IMR-90 (cell line): ENCODE measurements at regions not wholly inside any gene's neighbourhood (a gene's known extent, or its start where the extent isn't known, plus 50 kb on each side); places are given as distances from the start of the nearest gene placed in this dataset.

Experiments
- ATAC-seq: fragments of 200-7000 bp; cut with Tn5 transposase; 2 replicates; pipeline ENCODE4 v1.9.1; 2020; ENCODE audit warnings: low read depth, mild to moderate bottlenecking, moderate library complexity
- BruUV-seq: library from RNA; stranded (reverse); fragments of 400-500 nt; replicated peaks from 2 replicates; lab custom pipeline; 2021; lab: Mats Ljungman, UMichigan
- CTCF ChIA-PET: fragments of 300-600 bp; formaldehyde crosslinking; extraction: SDS; loops from one replicate; lab custom pipeline; 2021; ENCODE audit warnings: antibody characterized with exemption; lab: Yijun Ruan, JAX
- POLR2A ChIA-PET: fragments of 300-600 bp; sonication (Branson Sonifier 250); formaldehyde crosslinking; loops from one replicate; lab custom pipeline; 2022; ENCODE audit warnings: antibody characterized with exemption; ENCODE audit not compliant: unreplicated experiment; lab: Charles Lee
- DNase-seq: peaks from one replicate; pipeline ENCODE4 v3.0.0; 2013
- H2AFZ ChIP-seq: replicated peaks from 2 replicates; pipeline ENCODE3; 2013; ENCODE audit warnings: low read length, mild to moderate bottlenecking; ENCODE audit not compliant: poor library complexity
- H2AK5ac ChIP-seq: 2 replicates; pipeline ENCODE4 v1.6.1; 2013; ENCODE audit warnings: low read depth, low read length, inconsistent platforms
- H2AK9ac ChIP-seq: replicated peaks from 2 replicates; pipeline ENCODE3; 2013; ENCODE audit warnings: mild to moderate bottlenecking, low read depth, low read length, moderate library complexity; ENCODE audit not compliant: poor library complexity
- H2BK120ac ChIP-seq: 2 replicates; pipeline ENCODE4 v1.6.1; 2013; ENCODE audit warnings: low read depth, low read length, inconsistent platforms
- H2BK15ac ChIP-seq: 3 replicates; pipeline ENCODE4 v1.6.1; 2013; ENCODE audit warnings: low read depth, low read length, inconsistent platforms
- H2BK20ac ChIP-seq: 2 replicates; pipeline ENCODE4 v1.6.1; 2013; ENCODE audit warnings: low read depth, mild to moderate bottlenecking, inconsistent platforms, low read length, moderate library complexity
- H2BK5ac ChIP-seq: 2 replicates; pipeline ENCODE4 v1.6.1; 2013; ENCODE audit warnings: mild to moderate bottlenecking, low read depth, low read length, inconsistent platforms; ENCODE audit not compliant: poor library complexity, severe bottlenecking
- H3K14ac ChIP-seq: replicated peaks from 2 replicates; pipeline ENCODE4 v1.6.1; 2013; ENCODE audit warnings: low read depth, low read length, inconsistent platforms
- H3K18ac ChIP-seq: 2 replicates; pipeline ENCODE4 v1.6.1; 2013; ENCODE audit warnings: low read depth, low read length, control low read depth
- H3K23ac ChIP-seq: 2 replicates; pipeline ENCODE4 v1.6.1; 2013; ENCODE audit warnings: low read depth, low read length, inconsistent platforms
- H3K27ac ChIP-seq: 2 replicates; pipeline ENCODE4 v1.5.1; 2013; ENCODE audit warnings: mild to moderate bottlenecking, control low read depth, low read length; ENCODE audit not compliant: insufficient read depth
- H3K27me3 ChIP-seq: 2 replicates; pipeline ENCODE4 v1.6.1; 2013; ENCODE audit warnings: low read length; ENCODE audit not compliant: control insufficient read depth, insufficient read depth
- H3K36me3 ChIP-seq: 2 replicates; pipeline ENCODE4 v1.6.1; 2013; ENCODE audit warnings: low read length, mixed read lengths; ENCODE audit not compliant: control insufficient read depth, insufficient read depth
- H3K4ac ChIP-seq: 2 replicates; pipeline ENCODE4 v1.6.1; 2013; ENCODE audit warnings: low read depth, low read length, inconsistent platforms
- H3K4me1 ChIP-seq: 2 replicates; pipeline ENCODE4 v1.6.1; 2013; ENCODE audit warnings: low read length, mixed read lengths; ENCODE audit not compliant: control insufficient read depth, insufficient read depth
- H3K4me2 ChIP-seq: 2 replicates; pipeline ENCODE4 v1.6.1; 2013; ENCODE audit warnings: low read depth, mild to moderate bottlenecking, control low read depth, low read length, moderate library complexity
- H3K4me3 ChIP-seq: 2 replicates; pipeline ENCODE4 v1.5.1; 2013; ENCODE audit warnings: low read depth, mild to moderate bottlenecking, control low read depth, low read length, moderate library complexity; ENCODE audit not compliant: insufficient read depth
- H3K56ac ChIP-seq: 2 replicates; pipeline ENCODE4 v1.6.1; 2013; ENCODE audit warnings: low read length, inconsistent platforms; ENCODE audit not compliant: insufficient read depth; ENCODE audit errors: extremely low read depth
- H3K79me1 ChIP-seq, 2 experiments: 2 replicates each; pipeline ENCODE4 v1.6.1; 2013; ENCODE audit warnings: low read length in 2 of 2, inconsistent platforms in 1 of 2, low read depth in 1 of 2
- H3K9ac ChIP-seq: 2 replicates; pipeline ENCODE4 v1.6.1; 2013; ENCODE audit warnings: low read depth, low read length, control low read depth
- H3K9me1 ChIP-seq: 2 replicates; pipeline ENCODE4 v1.6.1; 2013; ENCODE audit warnings: low read length, inconsistent platforms; ENCODE audit not compliant: insufficient read depth
- H3K9me3 ChIP-seq: 2 replicates; pipeline ENCODE4 v1.6.1; 2013; ENCODE audit warnings: low read length; ENCODE audit not compliant: control insufficient read depth, insufficient read depth
- H4K20me1 ChIP-seq: 2 replicates; pipeline ENCODE4 v1.6.1; 2013; ENCODE audit warnings: low read length, inconsistent platforms; ENCODE audit not compliant: insufficient read depth
- H4K5ac ChIP-seq: 2 replicates; pipeline ENCODE4 v1.6.1; 2013; ENCODE audit warnings: mild to moderate bottlenecking, low read depth, low read length, control low read depth
- H4K8ac ChIP-seq, 2 experiments: 2 replicates each; pipeline ENCODE4 v1.6.1; 2013; ENCODE audit warnings: low read depth in 2 of 2, low read length in 2 of 2, control low read depth in 1 of 2, inconsistent platforms in 1 of 2
- H4K91ac ChIP-seq: 2 replicates; pipeline ENCODE4 v1.6.1; 2013; ENCODE audit warnings: low read depth, low read length, inconsistent platforms; ENCODE audit not compliant: insufficient read depth
- BHLHE40 ChIP-seq: fragments of 150-350 bp; IDR thresholded peaks from 2 replicates; pipeline ENCODE4 v1.6.1; 2016; ENCODE audit warnings: mild to moderate bottlenecking, low read depth, low read length
- CEBPB ChIP-seq: IDR thresholded peaks from 2 replicates; pipeline ENCODE4 v1.6.1; 2012; ENCODE audit warnings: low read depth, low read length, improper control_type of control experiment
- CHD1 ChIP-seq: IDR thresholded peaks from 2 replicates; pipeline ENCODE4 v1.6.1; 2012; ENCODE audit warnings: low read depth, low read length, improper control_type of control experiment
- ELK1 ChIP-seq: fragments of 150-350 bp; IDR thresholded peaks from 2 replicates; pipeline ENCODE4 v1.6.1; 2016; ENCODE audit warnings: low read depth, mild to moderate bottlenecking, low read length, moderate library complexity, borderline replicate concordance
- FOS ChIP-seq: fragments of 150-350 bp; IDR thresholded peaks from 2 replicates; pipeline ENCODE4 v1.6.1; 2016; ENCODE audit warnings: low read depth, low read length
- MAFK ChIP-seq: IDR thresholded peaks from 2 replicates; pipeline ENCODE4 v1.6.1; 2012; ENCODE audit warnings: low read depth, low read length, improper control_type of control experiment
- MAZ ChIP-seq: IDR thresholded peaks from 2 replicates; pipeline ENCODE4 v1.6.1; 2012; ENCODE audit warnings: low read depth, mild to moderate bottlenecking, low read length, improper control_type of control experiment, moderate library complexity, borderline replicate concordance
- MXI1 ChIP-seq: IDR thresholded peaks from 2 replicates; pipeline ENCODE4 v1.6.1; 2012; ENCODE audit warnings: low read depth, mild to moderate bottlenecking, low read length, moderate library complexity, borderline replicate concordance
- NFE2L2 ChIP-seq: fragments of 150-350 bp; IDR thresholded peaks from 2 replicates; pipeline ENCODE4 v1.6.1; 2016; ENCODE audit warnings: low read depth, mild to moderate bottlenecking, low read length
- POLR2A ChIP-seq: IDR thresholded peaks from 2 replicates; pipeline ENCODE4 v1.6.1; 2012; ENCODE audit warnings: mild to moderate bottlenecking, low read depth, low read length
- RAD21 ChIP-seq: IDR thresholded peaks from 2 replicates; pipeline ENCODE4 v1.6.1; 2012; ENCODE audit warnings: low read length, improper control_type of control experiment
- RCOR1 ChIP-seq: IDR thresholded peaks from 2 replicates; pipeline ENCODE4 v1.6.1; 2012; ENCODE audit warnings: mild to moderate bottlenecking, low read length, improper control_type of control experiment; ENCODE audit not compliant: insufficient replicate concordance
- RFX5 ChIP-seq: IDR thresholded peaks from 2 replicates; pipeline ENCODE4 v1.8.0; 2012; ENCODE audit warnings: low read depth, mild to moderate bottlenecking, low read length, moderate library complexity
- SMC3 ChIP-seq: fragments of 150-350 bp; IDR thresholded peaks from 2 replicates; pipeline ENCODE4 v1.6.1; 2016; ENCODE audit warnings: low read depth, mild to moderate bottlenecking, antibody characterized with exemption, low read length, moderate library complexity
- WGBS, 2 experiments: methylation state at CpG; one replicate each; pipeline versions ENCODE4 v1.1.5 to v1.1.7; 2013; ENCODE audit warnings: missing lambda C conversion rate in 2 of 2; ENCODE audit not compliant: insufficient read length in 1 of 2; ENCODE audit errors: extremely low coverage in 2 of 2; 5-methylcytosine and 5-hydroxymethylcytosine counted together
- dilution Hi-C: fragments of 300-500 bp; cut with HindIII; formaldehyde crosslinking; loops from one replicate; pipeline ENCODE4 v1.14.3; 2018; ENCODE audit warnings: low sequenced_read_pairs; ENCODE audit not compliant: unreplicated experiment
- in situ Hi-C: fragments of 300-500 bp; cut with MboI; formaldehyde crosslinking; loops from 3 replicates; pipeline ENCODE4 v1.14.3; 2019; ENCODE audit warnings: low sequenced_read_pairs, inconsistent platforms, mixed read lengths
- intact Hi-C: fragments of 100-400 bp; cut with micrococcal nuclease; formaldehyde crosslinking; loops from 2 replicates; pipeline ENCODE4 v1.10.0; 2022
- TF ChIP-seq, protein P1 (sequence below): conservative IDR thresholded peaks from 2 replicates; pipeline ENCODE4 v1.5.1; 2012; ENCODE audit warnings: mild to moderate bottlenecking, low read depth, low read length, improper control_type of control experiment
- TF ChIP-seq, protein P2 (sequence below): fragments of 150-350 bp; IDR thresholded peaks from 2 replicates; pipeline ENCODE4 v1.6.1; 2017; ENCODE audit warnings: mild to moderate bottlenecking, antibody characterized with exemption, low read length, low read depth

DNA sequence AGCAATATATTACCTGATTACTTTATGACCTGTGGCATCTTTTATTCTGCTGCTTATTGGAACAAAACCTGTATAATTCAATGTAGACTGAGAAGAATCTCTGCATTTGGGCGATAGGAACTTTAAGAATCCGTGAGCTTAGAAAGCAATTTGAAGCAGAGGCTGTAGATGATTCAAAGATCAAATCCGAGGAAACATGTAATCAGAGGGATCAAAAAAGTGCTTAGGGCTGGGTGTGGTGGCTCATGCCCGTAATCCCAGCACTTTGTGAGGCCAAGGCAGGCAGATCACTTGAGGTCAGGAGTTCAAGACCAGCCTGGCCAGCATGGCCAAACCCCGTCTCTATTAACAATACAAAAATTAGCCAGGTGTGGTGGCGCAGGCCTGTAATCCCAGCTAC lies 198.4 kb downstream of the MTX2 start:
- H4K20me1 ChIP-seq: no peaks in the 10 kb centered on the region
- no peak overlapping the region for H3K9ac ChIP-seq
- no peak overlapping the region for H4K91ac ChIP-seq
- H2BK15ac ChIP-seq: no peak overlapping the region
- H2AK9ac ChIP-seq: no peak overlapping the region
- H3K56ac ChIP-seq: no peak overlapping the region
- H2BK5ac ChIP-seq: no peak overlapping the region
- H4K8ac ChIP-seq: no peak overlapping the region
- CTCF ChIA-PET: no interaction called here
- H3K27ac ChIP-seq: no peak overlapping the region
- in situ Hi-C loops (no loop called here), intact Hi-C loops (no loop called here), dilution Hi-C loops (no loop called here)
- no peak overlapping the region for H3K18ac ChIP-seq
- no peaks in the 10 kb centered on the region for H3K36me3 ChIP-seq
- no peak overlapping the region for H3K4ac ChIP-seq
- H3K9me1 ChIP-seq: no peaks in the 10 kb centered on the region
- POLR2A ChIA-PET: no interaction called here
- no peaks in the 10 kb centered on the region for H3K79me1 ChIP-seq
- no peaks in the 10 kb centered on the region for H3K4me1 ChIP-seq
- no TSS peak for BruUV-seq
- no peak overlapping the region for H3K4me2 ChIP-seq
- no peak overlapping the region for H2AFZ ChIP-seq
- WGBS, 2 experiments: 70% methylated on average over 2 of the region's 6 CpGs; no CpG with 5 or more reads in 1 of the 2 experiments
- TF ChIP-seq MXI1 (no peak), NFE2L2 (no peak), SMC3 (no peak), ELK1 (no peak), RFX5 (no peak), FOS (no peak), POLR2A (no peak), RCOR1 (no peak), CEBPB (no peak), MAZ (no peak), RAD21 (no peak), CHD1 (no peak), MAFK (no peak), BHLHE40 (no peak)
- TF ChIP-seq, protein P1, sequence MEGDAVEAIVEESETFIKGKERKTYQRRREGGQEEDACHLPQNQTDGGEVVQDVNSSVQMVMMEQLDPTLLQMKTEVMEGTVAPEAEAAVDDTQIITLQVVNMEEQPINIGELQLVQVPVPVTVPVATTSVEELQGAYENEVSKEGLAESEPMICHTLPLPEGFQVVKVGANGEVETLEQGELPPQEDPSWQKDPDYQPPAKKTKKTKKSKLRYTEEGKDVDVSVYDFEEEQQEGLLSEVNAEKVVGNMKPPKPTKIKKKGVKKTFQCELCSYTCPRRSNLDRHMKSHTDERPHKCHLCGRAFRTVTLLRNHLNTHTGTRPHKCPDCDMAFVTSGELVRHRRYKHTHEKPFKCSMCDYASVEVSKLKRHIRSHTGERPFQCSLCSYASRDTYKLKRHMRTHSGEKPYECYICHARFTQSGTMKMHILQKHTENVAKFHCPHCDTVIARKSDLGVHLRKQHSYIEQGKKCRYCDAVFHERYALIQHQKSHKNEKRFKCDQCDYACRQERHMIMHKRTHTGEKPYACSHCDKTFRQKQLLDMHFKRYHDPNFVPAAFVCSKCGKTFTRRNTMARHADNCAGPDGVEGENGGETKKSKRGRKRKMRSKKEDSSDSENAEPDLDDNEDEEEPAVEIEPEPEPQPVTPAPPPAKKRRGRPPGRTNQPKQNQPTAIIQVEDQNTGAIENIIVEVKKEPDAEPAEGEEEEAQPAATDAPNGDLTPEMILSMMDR: no peak
- TF ChIP-seq, protein P2, sequence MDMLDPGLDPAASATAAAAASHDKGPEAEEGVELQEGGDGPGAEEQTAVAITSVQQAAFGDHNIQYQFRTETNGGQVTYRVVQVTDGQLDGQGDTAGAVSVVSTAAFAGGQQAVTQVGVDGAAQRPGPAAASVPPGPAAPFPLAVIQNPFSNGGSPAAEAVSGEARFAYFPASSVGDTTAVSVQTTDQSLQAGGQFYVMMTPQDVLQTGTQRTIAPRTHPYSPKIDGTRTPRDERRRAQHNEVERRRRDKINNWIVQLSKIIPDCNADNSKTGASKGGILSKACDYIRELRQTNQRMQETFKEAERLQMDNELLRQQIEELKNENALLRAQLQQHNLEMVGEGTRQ: no peak
- H2AK5ac ChIP-seq: no peak overlapping the region
- no peak overlapping the region for H2BK20ac ChIP-seq
- DNase-seq: no peak
- no peak for ATAC-seq
- no peak overlapping the region for H2BK120ac ChIP-seq
- H3K27me3 ChIP-seq: peaks cover 15% of the 10 kb centered on the region
- no peak overlapping the region for H3K23ac ChIP-seq
- H3K4me3 ChIP-seq: no peak overlapping the region
- H4K5ac ChIP-seq: no peak overlapping the region
- no peak overlapping the region for H3K14ac ChIP-seq
- H3K9me3 ChIP-seq: no peaks in the 10 kb centered on the region
